H9 (cell line): ENCODE measurements at regions not wholly inside any gene's neighbourhood (a gene's known extent, or its start where the extent isn't known, plus 50 kb on each side); places are given as distances from the start of the nearest gene placed in this dataset.

Source experiments
- DNase-seq: peaks from one replicate; pipeline ENCODE4 v3.0.0-alpha.2; 2017
- H2AFZ ChIP-seq: one replicate; pipeline ENCODE4 v1.6.1; 2013; ENCODE audit warnings: mild to moderate bottlenecking, low read length, control low read depth, moderate library complexity
- H2AK5ac ChIP-seq: 2 replicates; pipeline ENCODE4 v1.6.1; 2013; ENCODE audit warnings: low read length, control low read depth, mixed read lengths; ENCODE audit not compliant: insufficient read length
- H2BK120ac ChIP-seq: one replicate; pipeline ENCODE4 v1.6.1; 2013; ENCODE audit warnings: low read depth, mild to moderate bottlenecking, low read length, control low read depth, inconsistent platforms; ENCODE audit not compliant: poor library complexity, severe bottlenecking
- H2BK12ac ChIP-seq: 2 replicates; pipeline ENCODE4 v1.6.1; 2013; ENCODE audit warnings: low read length, control low read depth, mixed read lengths, low read depth; ENCODE audit not compliant: insufficient read length
- H2BK15ac ChIP-seq: 2 replicates; pipeline ENCODE4 v1.6.1; 2013; ENCODE audit warnings: low read depth, low read length, control low read depth
- H2BK20ac ChIP-seq: one replicate; pipeline ENCODE4 v1.6.1; 2013; ENCODE audit warnings: low read depth, mild to moderate bottlenecking, low read length, control low read depth, inconsistent platforms; ENCODE audit not compliant: poor library complexity, severe bottlenecking
- H2BK5ac ChIP-seq: 2 replicates; pipeline ENCODE4 v1.6.1; 2013; ENCODE audit warnings: low read length, control low read depth, mixed read lengths; ENCODE audit not compliant: insufficient read length
- H3K14ac ChIP-seq: 2 replicates; pipeline ENCODE4 v1.6.1; 2013; ENCODE audit warnings: low read length, control low read depth; ENCODE audit not compliant: insufficient read depth
- H3K18ac ChIP-seq: 2 replicates; pipeline ENCODE4 v1.6.1; 2013; ENCODE audit warnings: low read depth, mild to moderate bottlenecking, mixed read lengths, low read length, control low read depth; ENCODE audit not compliant: insufficient read length
- H3K23ac ChIP-seq: 2 replicates; pipeline ENCODE4 v1.6.1; 2013; ENCODE audit warnings: low read length, control low read depth, mixed read lengths, low read depth; ENCODE audit not compliant: insufficient read length
- H3K23me2 ChIP-seq: 2 replicates; pipeline ENCODE4 v1.6.1; 2013; ENCODE audit warnings: low read depth, mild to moderate bottlenecking, mixed read lengths, low read length, control low read depth; ENCODE audit not compliant: insufficient read length, poor library complexity, severe bottlenecking
- H3K27ac ChIP-seq: 2 replicates; pipeline ENCODE4 v1.5.1; 2013; ENCODE audit warnings: low read length, control low read depth, mixed read lengths, low read depth; ENCODE audit not compliant: insufficient read length
- H3K27me3 ChIP-seq: 2 replicates; pipeline ENCODE4 v1.6.1; 2013; ENCODE audit warnings: low read length, control low read depth, inconsistent platforms; ENCODE audit not compliant: insufficient read depth
- H3K4ac ChIP-seq: 2 replicates; pipeline ENCODE4 v1.6.1; 2013; ENCODE audit warnings: low read depth, mild to moderate bottlenecking, control low read depth, inconsistent platforms, low read length, moderate library complexity
- H3K4me1 ChIP-seq: 2 replicates; pipeline ENCODE4 v1.6.1; 2013; ENCODE audit warnings: low read length, control low read depth, inconsistent platforms; ENCODE audit not compliant: insufficient read depth
- H3K4me2 ChIP-seq: 2 replicates; pipeline ENCODE4 v1.6.1; 2013; ENCODE audit warnings: low read length, control low read depth, mixed read lengths; ENCODE audit not compliant: insufficient read length, insufficient read depth
- H3K56ac ChIP-seq: 2 replicates; pipeline ENCODE4 v1.6.1; 2013; ENCODE audit warnings: low read depth, mild to moderate bottlenecking, mixed read lengths, low read length, control low read depth; ENCODE audit not compliant: insufficient read length
- H3K79me1 ChIP-seq: 2 replicates; pipeline ENCODE4 v1.6.1; 2013; ENCODE audit warnings: low read depth, mild to moderate bottlenecking, moderate library complexity, low read length, control low read depth, inconsistent platforms; ENCODE audit not compliant: insufficient read depth, poor library complexity, severe bottlenecking
- H3K79me2 ChIP-seq: 2 replicates; pipeline ENCODE4 v1.6.1; 2013; ENCODE audit warnings: low read length, control low read depth, inconsistent platforms; ENCODE audit not compliant: insufficient read depth
- H3K9ac ChIP-seq: 2 replicates; pipeline ENCODE4 v1.6.1; 2013; ENCODE audit warnings: low read length, control low read depth, mixed read lengths; ENCODE audit not compliant: insufficient read length; ENCODE audit errors: extremely low read depth
- H3K9me3 ChIP-seq: one replicate; pipeline ENCODE4 v1.6.1; 2013; ENCODE audit warnings: low read depth, low read length, inconsistent platforms; ENCODE audit not compliant: control insufficient read depth
- H3T11ph ChIP-seq: one replicate; pipeline ENCODE4 v1.6.1; 2013; ENCODE audit warnings: mild to moderate bottlenecking, low read length, control low read depth, inconsistent platforms
- H4K20me1 ChIP-seq: one replicate; pipeline ENCODE4 v1.6.1; 2013; ENCODE audit not compliant: control insufficient read depth, insufficient read length, insufficient read depth
- H4K5ac ChIP-seq: 2 replicates; pipeline ENCODE4 v1.6.1; 2013; ENCODE audit warnings: low read depth, mild to moderate bottlenecking, mixed read lengths, low read length, control low read depth; ENCODE audit not compliant: insufficient read length
- H4K8ac ChIP-seq: replicated peaks from 2 replicates; pipeline ENCODE4 v1.6.1; 2013; ENCODE audit warnings: low read length, control low read depth, mixed read lengths, low read depth; ENCODE audit not compliant: insufficient read length
- H4K91ac ChIP-seq: 2 replicates; pipeline ENCODE4 v1.6.1; 2013; ENCODE audit warnings: low read depth, mild to moderate bottlenecking, moderate library complexity, mixed read lengths, low read length, control low read depth; ENCODE audit not compliant: insufficient read length
- H3K27ac Mint-ChIP-seq, 3 experiments: 2 replicates in 2 of 3; 3 replicates in 1 of 3; pipeline ENCODE4 v1.8.0; 2020 to 2021; ENCODE audit warnings: mixed read lengths in 3 of 3, mild to moderate bottlenecking in 1 of 3, moderate library complexity in 1 of 3
- H3K27me3 Mint-ChIP-seq: 2 replicates; pipeline ENCODE4 v1.8.0; 2021; ENCODE audit warnings: low read depth, mild to moderate bottlenecking, moderate library complexity, mixed read lengths
- H3K36me3 Mint-ChIP-seq, 3 experiments: 2 replicates in 2 of 3; 3 replicates in 1 of 3; pipeline ENCODE4 v1.8.0; 2020 to 2021; ENCODE audit warnings: low read depth in 3 of 3, mixed read lengths in 3 of 3; ENCODE audit not compliant: insufficient read depth in 1 of 3
- H3K4me1 Mint-ChIP-seq, 2 experiments: 2 replicates each; pipeline ENCODE4 v1.8.0; 2020; ENCODE audit warnings: mixed read lengths in 2 of 2
- H3K4me3 Mint-ChIP-seq, 2 experiments: 2 replicates in 1 of 2; 3 replicates in 1 of 2; pipeline ENCODE4 v1.8.0; 2020 to 2021; ENCODE audit warnings: mild to moderate bottlenecking in 2 of 2, mixed read lengths in 2 of 2, moderate library complexity in 1 of 2
- H3K9me3 Mint-ChIP-seq, 2 experiments: 2 replicates in 1 of 2; 3 replicates in 1 of 2; pipeline ENCODE4 v1.8.0; 2020; ENCODE audit warnings: mild to moderate bottlenecking in 2 of 2, mixed read lengths in 2 of 2, moderate library complexity in 1 of 2
- WGBS: extraction: QIAGEN DNeasy Blood & Tissue Kit; methylation state at CpG from one replicate; pipeline ENCODE4 v1.1.7; 2013; ENCODE audit warnings: missing lambda C conversion rate, low lambda C conversion rate, mixed read lengths; ENCODE audit not compliant: insufficient read length; ENCODE audit errors: extremely low coverage; 5-methylcytosine and 5-hydroxymethylcytosine counted together
- TF ChIP-seq, protein P1 (sequence below): fragments of 200-600 bp; sonication (generic); conservative IDR thresholded peaks from 3 replicates; pipeline ENCODE4 v1.8.0; 2021; ENCODE audit warnings: antibody characterized with exemption, mild to moderate bottlenecking

DNA sequence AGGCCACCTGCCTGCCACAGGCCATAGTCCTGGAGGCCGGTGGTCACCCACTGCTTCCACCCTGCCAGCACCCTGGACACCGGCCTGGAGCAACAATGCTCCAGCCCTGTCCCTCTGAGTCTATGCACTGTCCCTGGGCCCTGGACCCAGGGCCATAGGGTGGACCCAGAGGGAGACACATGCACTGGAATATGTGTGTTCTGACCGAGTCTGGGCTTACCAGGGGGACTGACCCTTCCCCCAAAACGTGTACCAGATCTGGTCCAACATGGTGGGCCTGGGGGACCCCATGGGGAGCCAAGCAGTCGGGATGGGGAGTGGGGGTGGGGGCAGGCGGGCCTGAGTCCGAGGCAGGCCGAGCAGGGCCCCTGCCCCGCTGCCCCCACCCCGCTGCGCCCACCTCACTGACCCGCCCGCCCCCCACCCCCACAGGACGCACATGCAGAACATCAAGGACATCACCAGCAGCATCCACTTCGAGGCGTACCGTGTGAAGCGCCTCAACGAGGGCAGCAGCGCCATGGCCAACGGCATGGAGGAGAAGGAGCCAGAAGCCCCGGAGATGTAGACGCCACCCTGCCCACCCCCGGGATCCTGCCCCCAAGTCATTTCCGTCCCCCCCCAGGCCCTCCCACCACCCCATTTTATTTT, 357.4 kb downstream of the SEC14L1 start:
- H3K4me1 Mint-ChIP-seq, result peaks cover 0 to 7% of the 10 kb centered on the region in 2 experiments; a peak in 2 of 4 replicates
- Histone ChIP-seq H2AFZ (no peak overlapping the region), H2BK20ac (no peak overlapping the region), H2AK5ac (no peak overlapping the region), H2BK120ac (no peak overlapping the region), H4K91ac (no peak overlapping the region), H3K9me3 (no peaks in the 10 kb centered on the region), H3T11ph (no peak overlapping the region), H4K5ac (no peak overlapping the region), H3K79me2 (no peaks in the 10 kb centered on the region), H3K4me1 (no peaks in the 10 kb centered on the region), H2BK12ac (no peak overlapping the region), H3K23me2 (peaks cover 2% of the 10 kb centered on the region), H4K20me1 (no peaks in the 10 kb centered on the region), H3K79me1 (no peaks in the 10 kb centered on the region), H3K27ac (no peak overlapping the region), H3K27me3 (no peaks in the 10 kb centered on the region), H3K18ac (no peak overlapping the region), H3K9ac (no peak overlapping the region), H3K56ac (no peak overlapping the region), H3K4ac (no peak overlapping the region), H2BK5ac (no peak overlapping the region), H2BK15ac (no peak overlapping the region), H3K4me2 (no peak overlapping the region), H3K14ac (no peak overlapping the region), H3K23ac (no peak overlapping the region), H4K8ac (no peak overlapping the region)
- TF ChIP-seq, protein P1, sequence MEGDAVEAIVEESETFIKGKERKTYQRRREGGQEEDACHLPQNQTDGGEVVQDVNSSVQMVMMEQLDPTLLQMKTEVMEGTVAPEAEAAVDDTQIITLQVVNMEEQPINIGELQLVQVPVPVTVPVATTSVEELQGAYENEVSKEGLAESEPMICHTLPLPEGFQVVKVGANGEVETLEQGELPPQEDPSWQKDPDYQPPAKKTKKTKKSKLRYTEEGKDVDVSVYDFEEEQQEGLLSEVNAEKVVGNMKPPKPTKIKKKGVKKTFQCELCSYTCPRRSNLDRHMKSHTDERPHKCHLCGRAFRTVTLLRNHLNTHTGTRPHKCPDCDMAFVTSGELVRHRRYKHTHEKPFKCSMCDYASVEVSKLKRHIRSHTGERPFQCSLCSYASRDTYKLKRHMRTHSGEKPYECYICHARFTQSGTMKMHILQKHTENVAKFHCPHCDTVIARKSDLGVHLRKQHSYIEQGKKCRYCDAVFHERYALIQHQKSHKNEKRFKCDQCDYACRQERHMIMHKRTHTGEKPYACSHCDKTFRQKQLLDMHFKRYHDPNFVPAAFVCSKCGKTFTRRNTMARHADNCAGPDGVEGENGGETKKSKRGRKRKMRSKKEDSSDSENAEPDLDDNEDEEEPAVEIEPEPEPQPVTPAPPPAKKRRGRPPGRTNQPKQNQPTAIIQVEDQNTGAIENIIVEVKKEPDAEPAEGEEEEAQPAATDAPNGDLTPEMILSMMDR, result no peak
- DNase-seq, result no peak
- peaks cover 24 to 50% (median 43%) of the 10 kb centered on the region in 3 experiments for H3K36me3 Mint-ChIP-seq
- WGBS, result no CpG with 5 or more reads among the region's 25 CpGs
- H3K27ac Mint-ChIP-seq, result no peak overlapping the region
- no peaks in the 10 kb centered on the region; a peak in 2 of 5 replicates for H3K9me3 Mint-ChIP-seq
- H3K4me3 Mint-ChIP-seq, result no peak overlapping the region
- H3K27me3 Mint-ChIP-seq, result no peaks in the 10 kb centered on the region; the same call in 1 of the 2 replicates
